HEK293T (cell line): ENCODE measurements at regions not wholly inside any gene's neighbourhood (a gene's known extent, or its start where the extent isn't known, plus 50 kb on each side); places are given as distances from the start of the nearest gene placed in this dataset.

ENCODE experiments used
- CTCF ChIA-PET: fragments of 350-600 bp; formaldehyde crosslinking; extraction: SDS; loops from one replicate; lab custom pipeline; 2021; ENCODE audit warnings: antibody characterized with exemption, inconsistent platforms; lab: Yijun Ruan, JAX
- POLR2A ChIA-PET: fragments of 350-600 bp; formaldehyde crosslinking; extraction: SDS; loops from one replicate; lab custom pipeline; 2020; ENCODE audit warnings: antibody characterized with exemption, inconsistent platforms; lab: Yijun Ruan, JAX
- DNase-seq: peaks from one replicate; pipeline ENCODE4 v3.0.0; 2012; ENCODE audit warnings: mixed read lengths; ENCODE audit errors: extremely low spot score
- ARNT ChIP-seq: fragments of 450-650 bp; IDR thresholded peaks from 2 replicates; pipeline ENCODE4 v1.6.1; 2017; ENCODE audit warnings: mild to moderate bottlenecking
- BHLHE40 ChIP-seq: fragments of 450-650 bp; IDR thresholded peaks from 2 replicates; pipeline ENCODE4 v1.6.1; 2016; ENCODE audit warnings: mild to moderate bottlenecking, moderate library complexity, borderline replicate concordance
- CTBP1 ChIP-seq: fragments of 450-650 bp; IDR thresholded peaks from 2 replicates; pipeline ENCODE4 v1.6.1; 2016; ENCODE audit warnings: borderline replicate concordance
- ELF4 ChIP-seq: fragments of 450-650 bp; IDR thresholded peaks from 2 replicates; pipeline ENCODE4 v1.6.1; 2017; ENCODE audit warnings: antibody characterized with exemption
- FOXA1 ChIP-seq: fragments of 450-650 bp; IDR thresholded peaks from 2 replicates; pipeline ENCODE4 v1.6.1; 2016; ENCODE audit warnings: mild to moderate bottlenecking
- FOXK2 ChIP-seq: fragments of 450-650 bp; IDR thresholded peaks from 2 replicates; pipeline ENCODE4 v1.6.1; 2016; ENCODE audit warnings: mild to moderate bottlenecking
- FOXM1 ChIP-seq: fragments of 450-650 bp; IDR thresholded peaks from 2 replicates; pipeline ENCODE4 v1.6.1; 2017; ENCODE audit warnings: mild to moderate bottlenecking, borderline replicate concordance
- HDGF ChIP-seq: fragments of 450-650 bp; IDR thresholded peaks from 2 replicates; pipeline ENCODE4 v1.6.1; 2017; ENCODE audit warnings: antibody characterized with exemption, borderline replicate concordance
- L3MBTL2 ChIP-seq: fragments of 450-650 bp; conservative IDR thresholded peaks from 2 replicates; pipeline ENCODE4 v1.6.1; 2016; ENCODE audit warnings: mild to moderate bottlenecking
- LEF1 ChIP-seq: fragments of 450-650 bp; IDR thresholded peaks from 2 replicates; pipeline ENCODE4 v1.6.1; 2017; ENCODE audit warnings: mild to moderate bottlenecking, borderline replicate concordance
- NFRKB ChIP-seq: fragments of 450-650 bp; IDR thresholded peaks from 2 replicates; pipeline ENCODE4 v1.6.1; 2016; ENCODE audit warnings: mild to moderate bottlenecking, moderate library complexity
- PKNOX1 ChIP-seq: fragments of 450-650 bp; IDR thresholded peaks from 2 replicates; pipeline ENCODE4 v1.6.1; 2016
- SP1 ChIP-seq: fragments of 450-650 bp; IDR thresholded peaks from 2 replicates; pipeline ENCODE4 v1.6.1; 2017
- SUZ12 ChIP-seq: fragments of 450-650 bp; IDR thresholded peaks from 2 replicates; pipeline ENCODE4 v1.6.1; 2016; ENCODE audit warnings: mild to moderate bottlenecking
- TARDBP ChIP-seq: fragments of 450-650 bp; IDR thresholded peaks from 2 replicates; pipeline ENCODE4 v1.6.1; 2016
- ZNF384 ChIP-seq: fragments of 450-650 bp; IDR thresholded peaks from 2 replicates; pipeline ENCODE4 v1.6.1; 2016

GRCh38 chr1:79220509-79220908, 214.0 kb upstream of the ADGRL4 start:
- CTCF ChIA-PET: no interaction called here

GRCh38 chr1:79215311-79215710, 208.8 kb upstream of the ADGRL4 start:
- CTCF ChIA-PET: no interaction called here
- no peak for DNase-seq
- POLR2A ChIA-PET: no interaction called here
- TF ChIP-seq ZNF384 (no peak), FOXA1 (no peak), L3MBTL2 (no peak), LEF1 (no peak), FOXK2 (no peak), CTBP1 (no peak), ARNT (no peak)

More at GRCh38 chr1:79220509-79220908, 214.0 kb upstream of the ADGRL4 start:
- DNase-seq: no peak
- no peak for TF ChIP-seq TARDBP
- no peak for TF ChIP-seq HDGF
- no peak for TF ChIP-seq BHLHE40
- TF ChIP-seq FOXK2: no peak
- TF ChIP-seq CTBP1: no peak
- TF ChIP-seq ARNT: no peak
- no peak for TF ChIP-seq ELF4
- no peak for TF ChIP-seq NFRKB
- no peak for TF ChIP-seq SP1
- TF ChIP-seq ZNF384: no peak
- no peak for TF ChIP-seq FOXM1
- TF ChIP-seq L3MBTL2: no peak
- TF ChIP-seq SUZ12: no peak
- no peak for TF ChIP-seq FOXA1
- no peak for TF ChIP-seq PKNOX1
- no peak for TF ChIP-seq LEF1
- POLR2A ChIA-PET: no interaction called here

GRCh38 chr1:79207786-79208185, 201.3 kb upstream of the ADGRL4 start:
- CTCF ChIA-PET: no interaction called here
- no peak for DNase-seq
- TF ChIP-seq HDGF: no peak
- TF ChIP-seq LEF1: no peak
- no peak for TF ChIP-seq FOXA1
- TF ChIP-seq ELF4: no peak
- no peak for TF ChIP-seq PKNOX1
- TF ChIP-seq L3MBTL2: no peak
- no peak for TF ChIP-seq TARDBP
- TF ChIP-seq NFRKB: no peak
- TF ChIP-seq CTBP1: no peak
- TF ChIP-seq FOXK2: no peak
- no peak for TF ChIP-seq BHLHE40
- TF ChIP-seq ZNF384: no peak
- no peak for TF ChIP-seq FOXM1
- no peak for TF ChIP-seq ARNT
- TF ChIP-seq SUZ12: no peak
- no peak for TF ChIP-seq SP1
- POLR2A ChIA-PET: no interaction called here

- no peak for TF ChIP-seq SUZ12
- no peak for TF ChIP-seq HDGF
- TF ChIP-seq TARDBP: no peak
- TF ChIP-seq FOXM1: no peak
- TF ChIP-seq L3MBTL2: no peak
- no peak for TF ChIP-seq CTBP1
- TF ChIP-seq FOXA1: no peak
- TF ChIP-seq ZNF384: no peak
- TF ChIP-seq ELF4: no peak
- no peak for TF ChIP-seq LEF1
- TF ChIP-seq BHLHE40: no peak
- TF ChIP-seq NFRKB: no peak
- TF ChIP-seq ARNT: no peak
- no peak for TF ChIP-seq SP1
- no peak for TF ChIP-seq PKNOX1
- no peak for DNase-seq
- ChIA-PET CTCF (no interaction called here), POLR2A (no interaction called here)
These were observed 200.8 kb upstream of the ADGRL4 start for GRCh38 chr1:79207331-79207730.

- ChIA-PET CTCF (no interaction called here), POLR2A (no interaction called here)
- no peak for DNase-seq
- no peak for TF ChIP-seq HDGF
- TF ChIP-seq L3MBTL2: no peak
- TF ChIP-seq SP1: no peak
- no peak for TF ChIP-seq FOXA1
- TF ChIP-seq ELF4: no peak
- TF ChIP-seq FOXK2: no peak
These were observed 198.4 kb upstream of the ADGRL4 start for GRCh38 chr1:79204779-79205479.

- no peak for DNase-seq
- CTCF ChIA-PET: interaction anchor here (1.5 kb wide), 1 partner anchor 358 kb away, joined by 4 read pairs; no protein-coding TSS in a partner anchor
- TF ChIP-seq CTBP1 (no peak), FOXM1 (no peak), TARDBP (no peak), SP1 (no peak), FOXK2 (no peak), HDGF (no peak), L3MBTL2 (no peak), ZNF384 (no peak), FOXA1 (no peak), PKNOX1 (no peak), ARNT (no peak)
- POLR2A ChIA-PET: no interaction called here
These were observed 192.3 kb upstream of the ADGRL4 start for GRCh38 chr1:79198832-79199231.
